ENCODE measurements at regions not wholly inside any gene's neighbourhood (a gene's known extent, or its start where the extent isn't known, plus 50 kb on each side); places are given as distances from the start of the nearest gene placed in this dataset.

- DNase-seq: no peak
- no peak for TF ChIP-seq CTCF (IDR thresholded peaks at IDR 0.05)
- Histone ChIP-seq H3K27me3 (no peaks in the 10 kb centered on the region), H3K4me3 (no peak overlapping the region), H3K27ac (no peak overlapping the region), H3K36me3 (no peaks in the 10 kb centered on the region), H3K4me1 (peaks cover 0 to 3% (median 0%) of the 10 kb centered on the region in 9 donors), H3K9me3 (no peaks in the 10 kb centered on the region)
- no peak for ATAC-seq
- WGBS, 2 donors: 86% methylated on average over 9 of the region's 9 CpGs
- intact Hi-C loops (cut with DNase I): loop anchor here in 3 of 10 donors (5.0 to 10.0 kb wide), 4 partner anchors 94 to 401 kb away; a partner anchor contains a TSS
Observed at GRCh38 chr16:11411059-11411550, 65.8 kb downstream of the RMI2 start.

- 87 to 90% methylated on average over 10 of the region's 10 CpGs for WGBS, 2 donors
- Histone ChIP-seq H3K27ac (no peak overlapping the region), H3K4me1 (peaks cover 0 to 3% (median 0%) of the 10 kb centered on the region in 9 donors), H3K9me3 (no peaks in the 10 kb centered on the region), H3K27me3 (no peaks in the 10 kb centered on the region), H3K4me3 (no peak overlapping the region), H3K36me3 (no peaks in the 10 kb centered on the region)
- DNase-seq (no peak), ATAC-seq (no peak)
- intact Hi-C loops (cut with DNase I): loop anchor here in 3 of 10 donors (5.0 to 10.0 kb wide), 4 partner anchors 92 to 400 kb away; a partner anchor contains a TSS
- TF ChIP-seq CTCF (IDR thresholded peaks at IDR 0.05): no peak
Observed at GRCh38 chr16:11412175-11412904, 67.1 kb downstream of the RMI2 start.

GRCh38 chr16:11412965-11413887 lies 68.0 kb downstream of the RMI2 start:
- WGBS, 2 donors: 81 to 82% methylated on average over 15 of the region's 15 CpGs

More at GRCh38 chr16:11412965-11413887, 68.0 kb downstream of the RMI2 start:
- Histone ChIP-seq H3K4me3 (no peak overlapping the region), H3K36me3 (no peaks in the 10 kb centered on the region), H3K27ac (no peak overlapping the region), H3K4me1 (no peaks in the 10 kb centered on the region), H3K27me3 (no peaks in the 10 kb centered on the region), H3K9me3 (no peaks in the 10 kb centered on the region)
- no peak for TF ChIP-seq CTCF (IDR thresholded peaks at IDR 0.05)
- ATAC-seq (no peak), DNase-seq (no peak)
- intact Hi-C loops (cut with DNase I): loop anchor here in 3 of 10 donors (5.0 to 10.0 kb wide), 4 partner anchors 92 to 399 kb away; a partner anchor contains a TSS
